ENCODE measurements at regions not wholly inside any gene's neighbourhood (a gene's known extent, or its start where the extent isn't known, plus 50 kb on each side); places are given as distances from the start of the nearest gene placed in this dataset.
A peak's percentile ranks its signal among the peaks of the same experiment; 100 is the strongest.

DNA sequence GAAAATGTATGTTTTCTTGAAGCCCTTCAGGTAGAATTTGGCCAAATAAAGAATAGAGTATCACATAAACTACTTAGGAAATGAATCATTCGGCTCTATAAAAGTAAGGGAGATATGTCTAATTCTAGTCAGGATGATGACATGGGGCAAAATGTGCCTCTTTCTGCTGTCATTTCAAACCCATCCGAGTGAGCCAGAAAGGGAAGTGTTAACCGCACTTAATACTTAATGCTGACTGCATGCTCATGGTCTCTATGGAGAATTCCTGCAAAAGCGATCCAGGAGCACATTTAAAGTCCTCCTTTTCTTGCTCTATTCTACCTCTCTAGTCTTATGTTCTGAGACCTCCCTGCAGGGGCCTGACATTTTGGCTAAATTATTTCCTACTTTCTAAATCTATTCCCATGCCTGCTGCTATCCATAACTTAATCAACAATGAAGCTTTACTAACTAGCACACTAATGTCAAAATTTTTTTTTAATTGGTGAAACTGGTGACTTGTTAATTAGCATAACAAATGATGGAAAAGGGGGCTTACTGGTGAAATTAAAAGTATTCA lies 127.4 kb downstream of the CDC42EP3 start:
- no peak overlapping the region for H3K4me3 Mint-ChIP-seq
- DNase-seq (ENCODE audit: low spot score in 2 of 2) (no peak), ATAC-seq (ENCODE audit: low read depth) (no peak)
- H3K27me3 Mint-ChIP-seq: no peaks in the 10 kb centered on the region
- H3K4me1 Mint-ChIP-seq: peaks cover 14% of the 10 kb centered on the region
- peaks cover 2% of the 10 kb centered on the region for H3K9me3 Mint-ChIP-seq
- H3K36me3 Mint-ChIP-seq: peaks cover 2% of the 10 kb centered on the region
- no peak overlapping the region for H3K27ac Mint-ChIP-seq

DNA sequence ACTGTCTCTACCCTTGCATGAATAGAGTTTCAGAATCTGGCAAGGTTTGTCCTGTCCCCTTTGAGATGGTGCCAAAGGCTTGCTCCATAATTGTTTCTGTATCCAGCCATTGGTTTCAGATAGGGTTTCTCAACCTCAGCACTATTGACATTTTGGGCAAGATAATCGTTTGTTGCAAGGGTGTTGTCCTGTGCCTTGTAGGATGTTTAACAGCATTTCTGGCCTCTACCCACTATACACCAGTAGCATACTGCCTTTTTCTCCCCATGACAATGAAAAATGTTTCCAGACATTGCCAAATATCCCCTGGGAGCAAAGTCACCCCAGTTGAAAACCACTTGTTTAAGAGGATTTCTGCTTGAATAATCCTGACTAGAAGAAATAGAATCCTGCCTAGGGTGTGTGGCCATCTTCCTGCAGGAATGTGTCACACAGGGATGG lies 126.8 kb downstream of the CDC42EP3 start:
- no peaks in the 10 kb centered on the region for H3K27me3 Mint-ChIP-seq
- H3K4me1 Mint-ChIP-seq: peaks cover 17% of the 10 kb centered on the region
- ATAC-seq (ENCODE audit: low read depth) (no peak), DNase-seq (ENCODE audit: low spot score in 2 of 2) (no peak)
- no peaks in the 10 kb centered on the region for H3K36me3 Mint-ChIP-seq
- no peaks in the 10 kb centered on the region for H3K9me3 Mint-ChIP-seq
- H3K4me3 Mint-ChIP-seq: no peak overlapping the region
- no peak overlapping the region for H3K27ac Mint-ChIP-seq

DNA sequence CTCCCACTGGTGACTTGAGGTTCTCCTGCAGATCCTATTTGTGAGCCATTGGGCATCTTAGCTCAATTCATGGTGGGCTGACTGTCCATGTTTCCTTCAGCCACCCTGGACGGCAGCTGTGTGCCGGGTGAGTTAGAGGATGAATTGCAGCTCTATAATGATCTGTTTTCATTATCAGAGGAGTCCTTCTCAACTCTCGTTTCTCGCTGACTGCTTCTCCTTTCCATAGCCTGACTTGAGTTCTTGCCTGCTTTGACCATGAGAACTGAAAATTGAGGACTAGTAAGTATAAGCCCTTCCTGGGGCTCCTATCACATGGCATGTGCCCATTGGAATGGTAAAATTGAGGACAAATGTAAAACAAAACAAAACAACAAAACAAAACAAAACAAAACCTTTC lies 121.8 kb downstream of the CDC42EP3 start:
- no peak for ATAC-seq (ENCODE audit: low read depth)
- H3K27me3 Mint-ChIP-seq: no peaks in the 10 kb centered on the region
- H3K4me1 Mint-ChIP-seq: peaks cover 31% of the 10 kb centered on the region
- DNase-seq (ENCODE audit: low spot score in 2 of 2): no peak
- H3K9me3 Mint-ChIP-seq: no peaks in the 10 kb centered on the region
- H3K27ac Mint-ChIP-seq: no peak overlapping the region
- no peak overlapping the region for H3K4me3 Mint-ChIP-seq
- no peaks in the 10 kb centered on the region for H3K36me3 Mint-ChIP-seq

DNA sequence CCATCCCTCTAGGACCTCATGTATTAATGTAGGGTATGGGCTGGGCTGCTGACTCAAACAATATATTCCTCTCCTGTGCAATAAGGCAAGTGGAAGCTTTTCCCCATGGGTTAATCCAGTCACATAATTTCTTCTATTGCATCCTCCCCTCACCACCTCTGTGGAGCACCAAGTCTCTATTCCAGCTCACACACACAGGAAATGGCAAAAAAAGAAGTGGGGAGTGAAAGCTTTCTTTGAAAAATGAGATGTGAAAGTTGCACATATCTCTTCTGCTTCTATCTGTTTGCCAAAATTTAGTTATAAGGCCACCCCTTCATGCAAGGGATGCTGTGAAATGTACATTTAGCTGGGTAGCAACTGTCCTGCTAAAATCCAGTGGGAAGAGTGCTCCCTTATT lies 121.3 kb downstream of the CDC42EP3 start:
- no peak for DNase-seq (ENCODE audit: low spot score in 2 of 2)
- Mint-ChIP-seq H3K27me3 (no peaks in the 10 kb centered on the region), H3K4me3 (no peak overlapping the region), H3K9me3 (no peaks in the 10 kb centered on the region), H3K36me3 (no peaks in the 10 kb centered on the region), H3K27ac (no peak overlapping the region), H3K4me1 (peaks cover 28% of the 10 kb centered on the region)
- ATAC-seq (ENCODE audit: low read depth): peak; percentile 46

DNA sequence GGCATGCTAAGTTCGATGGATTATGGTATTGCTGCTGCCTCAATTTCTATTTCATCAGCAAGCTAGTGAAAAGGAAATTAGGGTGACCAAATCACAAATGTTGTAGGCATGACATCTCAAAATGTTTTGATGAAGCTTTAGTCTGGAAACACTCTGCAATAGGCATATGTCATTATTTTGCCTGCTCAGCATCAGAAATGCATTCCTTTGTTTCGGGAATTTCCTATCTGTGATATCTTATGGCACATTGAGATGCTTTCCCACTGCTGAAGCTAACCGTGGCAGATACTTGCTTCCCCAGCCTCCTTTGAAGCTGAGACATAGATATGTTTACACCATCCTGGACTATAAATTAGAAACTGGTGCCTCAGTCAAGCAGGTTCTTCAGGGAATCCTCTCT lies 119.7 kb downstream of the CDC42EP3 start:
- no peak overlapping the region for H3K27ac Mint-ChIP-seq
- H3K9me3 Mint-ChIP-seq: no peaks in the 10 kb centered on the region
- H3K4me1 Mint-ChIP-seq: peaks cover 20% of the 10 kb centered on the region
- DNase-seq (ENCODE audit: low spot score in 2 of 2) (no peak), ATAC-seq (ENCODE audit: low read depth) (no peak)
- no peaks in the 10 kb centered on the region for H3K27me3 Mint-ChIP-seq
- no peak overlapping the region for H3K4me3 Mint-ChIP-seq
- no peaks in the 10 kb centered on the region for H3K36me3 Mint-ChIP-seq

DNA sequence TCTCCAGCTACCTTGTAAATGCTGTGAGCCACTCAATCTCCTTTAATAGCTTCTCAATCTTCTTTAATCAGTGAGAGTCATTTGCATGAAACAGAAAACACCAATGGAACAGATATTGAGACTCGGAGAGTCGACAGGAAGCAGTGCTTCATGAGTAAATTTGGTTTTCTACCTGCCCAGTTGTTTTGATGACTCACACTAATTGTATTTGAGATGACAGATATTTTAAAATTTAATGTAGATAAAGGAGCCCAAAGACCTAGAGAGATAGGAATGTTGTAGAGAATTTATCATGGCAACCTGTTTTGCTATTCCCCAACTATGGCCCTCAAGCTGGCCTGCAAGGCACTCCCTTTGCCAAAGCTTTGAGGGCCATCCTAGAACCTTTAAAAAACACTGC lies 119.1 kb downstream of the CDC42EP3 start:
- DNase-seq (ENCODE audit: low spot score in 2 of 2) (no peak), ATAC-seq (ENCODE audit: low read depth) (no peak)
- Mint-ChIP-seq H3K36me3 (no peaks in the 10 kb centered on the region), H3K27ac (no peak overlapping the region), H3K9me3 (no peaks in the 10 kb centered on the region), H3K27me3 (no peaks in the 10 kb centered on the region), H3K4me3 (no peak overlapping the region), H3K4me1 (peaks cover 23% of the 10 kb centered on the region)

DNA sequence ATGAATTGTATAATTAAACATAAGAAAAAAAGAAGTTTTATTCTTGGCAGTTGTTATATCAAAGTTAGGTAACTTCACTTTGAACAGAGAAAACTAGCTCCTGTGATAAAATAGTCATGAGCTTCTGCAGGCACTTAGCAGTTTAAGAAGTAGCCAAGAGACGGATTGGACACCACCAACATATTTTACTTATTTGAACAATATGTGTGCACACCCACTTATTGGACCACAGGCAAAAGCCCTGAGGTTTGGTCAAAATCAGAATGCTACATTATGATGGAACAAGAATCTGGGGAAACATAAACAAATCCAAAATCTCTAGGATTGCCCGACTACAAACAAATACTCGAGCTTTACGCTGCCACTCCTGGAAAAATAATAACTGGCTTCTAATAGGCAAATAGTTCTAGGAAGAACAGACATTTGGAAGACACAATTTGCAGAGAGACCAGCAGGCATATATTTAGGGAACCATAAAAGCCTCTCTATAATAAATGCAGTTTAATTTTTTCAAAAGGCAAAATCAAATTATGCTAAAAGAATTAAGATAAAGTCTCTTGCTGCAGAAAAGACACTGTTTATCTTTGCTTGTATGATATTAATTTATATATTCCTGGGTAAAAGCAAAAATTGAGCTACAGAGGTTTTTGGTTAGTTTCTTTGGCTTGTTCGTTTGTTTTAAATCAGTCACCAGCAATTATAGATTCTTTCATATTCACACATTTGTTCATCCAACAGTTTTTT lies 117.9 kb downstream of the CDC42EP3 start:
- no peaks in the 10 kb centered on the region for H3K9me3 Mint-ChIP-seq
- ATAC-seq (ENCODE audit: low read depth) (no peak), DNase-seq (ENCODE audit: low spot score in 2 of 2) (no peak)
- no peaks in the 10 kb centered on the region for H3K27me3 Mint-ChIP-seq
- H3K4me3 Mint-ChIP-seq: no peak overlapping the region
- no peak overlapping the region for H3K27ac Mint-ChIP-seq
- no peaks in the 10 kb centered on the region for H3K36me3 Mint-ChIP-seq
- peaks cover 30% of the 10 kb centered on the region for H3K4me1 Mint-ChIP-seq

DNA sequence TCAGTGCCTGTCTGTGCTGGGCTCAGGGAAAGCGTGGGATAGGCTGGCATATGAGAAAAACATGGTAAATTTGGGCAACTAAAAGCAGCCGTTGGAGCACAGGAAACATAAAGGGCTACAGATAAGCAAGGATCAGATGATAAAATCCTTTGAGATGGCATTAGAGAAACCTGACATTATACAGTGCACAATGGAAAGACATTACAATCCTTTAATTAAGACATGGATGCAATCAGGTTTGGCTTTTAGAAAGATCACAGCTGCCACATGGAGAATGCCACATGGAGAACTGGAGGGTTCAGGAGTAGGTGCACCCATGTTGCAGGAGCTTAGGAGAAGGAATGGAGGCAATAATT lies 117.3 kb downstream of the CDC42EP3 start:
- H3K27ac Mint-ChIP-seq: no peak overlapping the region
- peaks cover 32% of the 10 kb centered on the region for H3K4me1 Mint-ChIP-seq
- no peak overlapping the region for H3K4me3 Mint-ChIP-seq
- no peak for ATAC-seq (ENCODE audit: low read depth)
- no peaks in the 10 kb centered on the region for H3K27me3 Mint-ChIP-seq
- no peaks in the 10 kb centered on the region for H3K9me3 Mint-ChIP-seq
- no peak for DNase-seq (ENCODE audit: low spot score in 2 of 2)
- no peaks in the 10 kb centered on the region for H3K36me3 Mint-ChIP-seq

DNA sequence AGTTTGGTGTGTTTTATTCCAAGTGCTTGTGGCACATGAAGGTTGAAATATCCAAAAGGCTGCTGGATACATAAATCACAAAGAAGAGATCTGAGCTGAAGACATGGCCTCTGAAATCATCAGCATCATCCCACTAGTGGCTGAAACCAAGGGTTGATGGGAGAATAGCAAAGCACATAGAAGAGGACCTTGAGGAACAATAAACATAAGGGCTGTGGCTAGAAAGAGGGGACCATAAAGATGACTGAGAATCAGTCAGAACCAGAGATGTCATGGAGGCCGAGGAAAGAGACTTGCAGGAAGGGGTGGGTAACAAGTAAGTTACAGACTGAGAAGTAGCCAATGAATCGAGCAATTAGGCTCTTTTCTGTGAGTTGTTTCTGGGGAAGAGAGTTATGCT lies 116.8 kb downstream of the CDC42EP3 start:
- Mint-ChIP-seq H3K36me3 (no peaks in the 10 kb centered on the region), H3K4me3 (no peak overlapping the region), H3K4me1 (peaks cover 28% of the 10 kb centered on the region), H3K27ac (no peak overlapping the region), H3K9me3 (no peaks in the 10 kb centered on the region), H3K27me3 (no peaks in the 10 kb centered on the region)
- DNase-seq (ENCODE audit: low spot score in 2 of 2) (no peak), ATAC-seq (ENCODE audit: low read depth) (no peak)

DNA sequence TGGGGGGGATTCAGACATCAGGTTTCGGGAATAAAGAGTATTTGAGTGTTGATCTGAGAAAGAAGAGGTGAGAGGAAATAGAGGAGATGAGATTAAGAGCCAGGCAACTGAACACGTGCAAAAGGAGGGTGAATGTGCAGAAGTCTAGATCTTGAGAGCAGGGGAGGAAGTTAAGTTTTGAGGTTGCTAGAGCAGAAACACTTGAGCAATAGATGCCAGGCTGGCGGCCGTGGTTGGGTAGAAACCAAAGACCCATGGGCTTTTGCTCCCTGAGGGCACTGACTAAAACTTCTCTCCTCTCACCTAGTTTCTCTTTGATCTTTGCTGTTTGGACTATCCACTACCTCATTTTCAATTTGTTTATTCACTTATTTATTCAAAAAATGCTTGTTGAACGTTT lies 116.0 kb downstream of the CDC42EP3 start:
- ATAC-seq (ENCODE audit: low read depth) (peak; percentile 98), DNase-seq (ENCODE audit: low spot score in 2 of 2) (peak; percentile 48 to 72)
- Mint-ChIP-seq H3K9me3 (no peaks in the 10 kb centered on the region), H3K27ac (no peak overlapping the region), H3K36me3 (no peaks in the 10 kb centered on the region), H3K4me1 (peaks cover 26% of the 10 kb centered on the region), H3K4me3 (no peak overlapping the region), H3K27me3 (no peaks in the 10 kb centered on the region)

DNA sequence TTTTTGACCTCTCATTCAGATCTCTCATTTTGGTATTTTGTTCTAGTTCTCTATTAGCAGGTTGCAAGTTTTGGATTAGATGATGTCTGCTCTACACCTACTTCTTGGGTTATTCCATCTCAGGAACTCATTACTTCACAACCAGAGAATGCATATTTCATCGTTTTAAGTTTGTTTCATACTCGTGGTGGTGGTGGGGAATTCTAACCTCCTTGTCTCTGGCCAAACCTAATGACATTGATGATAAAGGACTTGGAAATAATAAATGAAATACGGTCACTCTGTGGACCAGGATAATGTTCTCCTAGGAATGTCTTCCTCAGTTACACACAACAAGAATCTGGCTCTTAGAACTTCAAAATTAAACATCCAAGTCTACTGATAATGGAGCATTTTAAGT lies 115.2 kb downstream of the CDC42EP3 start:
- no peak overlapping the region for H3K27ac Mint-ChIP-seq
- ATAC-seq (ENCODE audit: low read depth) (no peak), DNase-seq (ENCODE audit: low spot score in 2 of 2) (no peak)
- H3K4me1 Mint-ChIP-seq: peaks cover 25% of the 10 kb centered on the region
- H3K9me3 Mint-ChIP-seq: no peaks in the 10 kb centered on the region
- H3K4me3 Mint-ChIP-seq: no peak overlapping the region
- H3K36me3 Mint-ChIP-seq: no peaks in the 10 kb centered on the region
- no peaks in the 10 kb centered on the region for H3K27me3 Mint-ChIP-seq

DNA sequence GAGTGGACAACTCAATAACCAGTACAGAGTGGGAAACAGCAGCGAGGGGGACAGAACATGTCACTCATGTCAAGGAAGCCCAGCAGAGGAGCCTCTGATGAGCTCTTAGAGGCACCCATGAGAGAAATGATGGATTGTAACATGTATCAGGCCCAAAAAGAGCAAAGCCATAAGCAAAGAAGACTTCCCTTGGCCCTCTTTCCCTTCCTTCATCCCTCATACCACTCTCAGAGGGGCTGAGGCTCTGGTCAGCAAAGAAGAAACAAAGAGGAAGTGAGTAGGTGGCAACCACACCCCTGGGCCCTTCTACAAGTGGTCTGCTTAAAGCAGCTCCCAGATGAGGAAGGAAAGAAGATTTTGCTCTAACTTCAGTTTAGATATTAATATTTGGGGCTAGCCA lies 112.8 kb downstream of the CDC42EP3 start:
- H3K36me3 Mint-ChIP-seq: no peaks in the 10 kb centered on the region
- H3K4me3 Mint-ChIP-seq: peak overlapping the region; percentile 19
- peaks cover 21% of the 10 kb centered on the region for H3K4me1 Mint-ChIP-seq
- no peaks in the 10 kb centered on the region for H3K9me3 Mint-ChIP-seq
- H3K27ac Mint-ChIP-seq: peak overlapping the region; percentile 48
- DNase-seq (ENCODE audit: low spot score in 2 of 2) (no peak), ATAC-seq (ENCODE audit: low read depth) (no peak)
- no peaks in the 10 kb centered on the region for H3K27me3 Mint-ChIP-seq

DNA sequence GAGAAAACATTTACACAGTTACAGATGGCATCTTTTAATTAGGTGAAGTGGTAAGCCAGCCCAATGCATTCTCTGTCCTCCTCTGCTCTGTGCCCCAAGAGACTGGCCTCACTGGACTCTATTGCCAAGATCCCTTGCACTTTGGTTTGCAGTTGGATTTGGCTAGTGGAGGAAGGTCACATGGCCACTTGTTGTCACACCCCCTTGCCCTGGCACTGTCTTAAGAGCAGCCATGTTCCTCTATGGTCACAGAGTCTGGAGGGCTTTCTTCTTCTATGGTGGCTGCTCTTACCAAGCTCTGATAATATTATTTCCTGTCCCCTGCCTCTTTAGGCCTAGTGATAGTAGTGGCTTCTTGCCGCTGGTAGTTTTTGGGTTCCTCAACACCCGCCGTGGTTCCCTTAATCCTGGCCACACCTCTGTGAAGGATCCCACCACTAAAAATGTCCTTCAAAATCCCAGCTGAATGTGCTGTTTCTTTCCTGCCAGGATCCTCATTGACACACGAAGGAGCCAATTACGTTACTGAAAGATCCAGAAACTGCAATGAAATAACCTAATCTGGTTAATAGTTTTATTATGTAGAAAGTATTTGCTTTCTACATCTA lies 111.1 kb downstream of the CDC42EP3 start:
- Mint-ChIP-seq H3K36me3 (no peaks in the 10 kb centered on the region), H3K4me3 (peak overlapping the region; percentile 32), H3K9me3 (no peaks in the 10 kb centered on the region), H3K4me1 (peaks cover 21% of the 10 kb centered on the region), H3K27me3 (no peaks in the 10 kb centered on the region), H3K27ac (peak overlapping the region; percentile 47)
- ATAC-seq (ENCODE audit: low read depth) (no peak), DNase-seq (ENCODE audit: low spot score in 2 of 2) (no peak)

DNA sequence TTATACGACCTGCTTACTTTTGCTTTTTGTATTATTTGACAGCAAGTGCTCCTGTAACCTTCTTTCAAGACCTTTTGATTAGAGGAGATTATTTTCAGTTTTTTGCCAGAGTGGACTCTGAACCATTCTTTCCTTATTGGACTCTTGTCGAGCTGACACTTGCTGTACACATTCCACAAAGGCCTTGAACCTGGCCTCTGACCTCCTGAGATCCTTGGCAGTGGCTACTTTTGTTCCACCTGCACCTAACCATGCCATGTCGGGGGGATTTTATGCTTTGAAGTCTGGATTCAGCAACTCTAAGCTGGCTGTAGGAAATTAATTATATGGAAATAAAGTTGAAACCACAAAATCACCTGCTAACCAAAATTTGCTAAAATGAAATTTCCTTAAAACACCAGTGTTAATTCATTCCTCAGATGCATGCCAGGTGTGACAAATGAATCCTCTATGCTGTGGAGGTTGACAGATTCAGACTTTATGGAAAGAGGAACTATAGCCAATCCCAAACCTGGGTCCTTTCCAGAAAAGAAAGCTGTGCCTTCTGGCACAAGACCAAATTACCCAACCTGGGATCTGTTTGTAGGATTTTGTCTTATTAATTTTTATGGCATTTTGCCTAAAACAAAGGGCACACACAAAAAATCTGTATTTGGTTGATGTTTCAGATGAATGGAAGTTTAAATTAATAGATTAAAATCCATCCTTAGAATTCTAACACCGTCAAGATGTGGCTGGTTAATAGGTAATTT lies 110.4 kb downstream of the CDC42EP3 start:
- Mint-ChIP-seq H3K4me1 (peaks cover 21% of the 10 kb centered on the region), H3K27ac (peak overlapping the region; percentile 47), H3K27me3 (no peaks in the 10 kb centered on the region), H3K36me3 (no peaks in the 10 kb centered on the region), H3K4me3 (no peak overlapping the region), H3K9me3 (no peaks in the 10 kb centered on the region)
- DNase-seq (ENCODE audit: low spot score in 2 of 2) (no peak), ATAC-seq (ENCODE audit: low read depth) (no peak)
